Right ventricle myocardium superior (tissue), 1 donor: ENCODE measurements at regions not wholly inside any gene's neighbourhood (a gene's known extent, or its start where the extent isn't known, plus 50 kb on each side); places are given as distances from the start of the nearest gene placed in this dataset.

Experiments
- ATAC-seq: fragments of 200-7000 bp; cut with Tn5 transposase; one replicate; pipeline ENCODE4 v1.9.1; 2020; ENCODE audit warnings: mild to moderate bottlenecking; ENCODE audit not compliant: poor library complexity
- DNase-seq: peaks from one replicate; pipeline ENCODE4 v3.0.0-alpha.2; 2020
- intact Hi-C: fragments of 100-400 bp; cut with DNase I; formaldehyde crosslinking; loops from one replicate; pipeline ENCODE4 v1.11.2; 2022
- donor health status: DM: no; HTN: yes; CAD: no; lungs with severe emphysema.

- DNase-seq, result no peak
- intact Hi-C loops, result no loop called here
- no peak for ATAC-seq
These were observed 631.1 kb downstream of the TBC1D4 start for GRCh38 chr13:74850893-74851292.

- intact Hi-C loops, result no loop called here
- DNase-seq, result no peak
- no peak for ATAC-seq
These were observed 634.0 kb downstream of the TBC1D4 start for GRCh38 chr13:74847966-74848365.

- DNase-seq, result no peak
- intact Hi-C loops, result no loop called here
These were observed 636.2 kb downstream of the TBC1D4 start for GRCh38 chr13:74845806-74846205.

GRCh38 chr13:74841651-74842050 lies 640.3 kb downstream of the TBC1D4 start:
- intact Hi-C loops, result no loop called here
- ATAC-seq (no peak), DNase-seq (no peak)

More at GRCh38 chr13:74845806-74846205, 636.2 kb downstream of the TBC1D4 start:
- no peak for ATAC-seq

GRCh38 chr13:74841123-74841522 lies 640.8 kb downstream of the TBC1D4 start:
- ATAC-seq, result no peak
- intact Hi-C loops, result no loop called here
- DNase-seq, result no peak

GRCh38 chr13:74839656-74840055 lies 642.3 kb downstream of the TBC1D4 start:
- DNase-seq, result no peak
- ATAC-seq, result no peak
- intact Hi-C loops, result no loop called here

- no peak for ATAC-seq
These were observed 643.9 kb downstream of the TBC1D4 start for GRCh38 chr13:74838096-74838495.

GRCh38 chr13:74836628-74837027 lies 645.3 kb downstream of the TBC1D4 start:
- DNase-seq (no peak), ATAC-seq (no peak)
- intact Hi-C loops, result no loop called here

More at GRCh38 chr13:74838096-74838495, 643.9 kb downstream of the TBC1D4 start:
- no peak for DNase-seq
- intact Hi-C loops, result no loop called here

GRCh38 chr13:74835579-74835978 lies 646.4 kb downstream of the TBC1D4 start:
- intact Hi-C loops, result no loop called here
- no peak for DNase-seq
- no peak for ATAC-seq

GRCh38 chr13:74825938-74826246 lies 656.1 kb downstream of the TBC1D4 start:
- intact Hi-C loops, result no loop called here
- ATAC-seq (no peak), DNase-seq (no peak)

- intact Hi-C loops, result no loop called here
- ATAC-seq, result peak; percentile 68
- DNase-seq, result no peak
These were observed 656.6 kb downstream of the TBC1D4 start for GRCh38 chr13:74825152-74825937.

GRCh38 chr13:74820809-74821208 lies 661.2 kb downstream of the TBC1D4 start:
- intact Hi-C loops, result no loop called here
- no peak for ATAC-seq
- no peak for DNase-seq

GRCh38 chr13:74819549-74819948 lies 662.4 kb downstream of the TBC1D4 start:
- ATAC-seq (no peak), DNase-seq (no peak)
- intact Hi-C loops, result no loop called here

GRCh38 chr13:74816737-74817136 lies 665.2 kb downstream of the TBC1D4 start:
- intact Hi-C loops, result no loop called here
- no peak for DNase-seq
- ATAC-seq, result no peak

GRCh38 chr13:74796157-74796556 lies 662.0 kb upstream of the KLF12 start:
- intact Hi-C loops, result no loop called here
- no peak for ATAC-seq
- DNase-seq, result no peak

GRCh38 chr13:74795526-74795925 lies 661.3 kb upstream of the KLF12 start:
- DNase-seq (no peak), ATAC-seq (no peak)
- intact Hi-C loops, result no loop called here

- ATAC-seq, result no peak
These were observed 660.4 kb upstream of the KLF12 start for GRCh38 chr13:74794582-74794981.

GRCh38 chr13:74794147-74794546 lies 659.9 kb upstream of the KLF12 start:
- ATAC-seq (no peak), DNase-seq (no peak)
- intact Hi-C loops, result no loop called here

More at GRCh38 chr13:74794582-74794981, 660.4 kb upstream of the KLF12 start:
- intact Hi-C loops, result no loop called here
- no peak for DNase-seq

- ATAC-seq, result no peak
- DNase-seq, result no peak
- intact Hi-C loops, result no loop called here
These were observed 650.8 kb upstream of the KLF12 start for GRCh38 chr13:74784959-74785358.

- ATAC-seq (no peak), DNase-seq (no peak)
- intact Hi-C loops, result no loop called here
These were observed 644.7 kb upstream of the KLF12 start for GRCh38 chr13:74778946-74779345.

- DNase-seq (no peak), ATAC-seq (no peak)
- intact Hi-C loops, result no loop called here
These were observed 643.9 kb upstream of the KLF12 start for GRCh38 chr13:74778087-74778486.
